Spleen (tissue), 11 donors: ENCODE measurements at regions not wholly inside any gene's neighbourhood (a gene's known extent, or its start where the extent isn't known, plus 50 kb on each side); places are given as distances from the start of the nearest gene placed in this dataset.

Experiments
- DNase-seq: peaks from one replicate; pipeline ENCODE4 v3.0.0-alpha.2; 2020
- H3K27ac ChIP-seq, 8 donors: fragments of 200-600 bp; sonication (generic) in 7 of 8; 1 replicate in 4 of 8; 2 replicates in 4 of 8; pipeline versions ENCODE4 v1.5.0 to v1.8.0; 2016 to 2021; ENCODE audit warnings: inconsistent platforms in 4 of 8, mild to moderate bottlenecking in 4 of 8, moderate library complexity in 1 of 8
- H3K27me3 ChIP-seq, 7 donors: fragments of 200-600 bp; sonication (generic) in 6 of 7; replicated peaks in 1 of 7; 1 replicate in 4 of 7; 2 replicates in 3 of 7; pipeline versions ENCODE4 v1.5.0 to v1.8.0; 2016 to 2021; ENCODE audit warnings: inconsistent platforms in 3 of 7, mild to moderate bottlenecking in 1 of 7
- H3K36me3 ChIP-seq, 6 donors: fragments of 200-600 bp; sonication (generic) in 5 of 6; 1 replicate in 4 of 6; 2 replicates in 2 of 6; pipeline versions ENCODE4 v1.5.0 to v1.8.0; 2016 to 2021; ENCODE audit warnings: inconsistent platforms in 2 of 6
- H3K4me1 ChIP-seq, 6 donors: fragments of 200-600 bp; sonication (generic) in 5 of 6; 1 replicate in 3 of 6; 2 replicates in 3 of 6; pipeline versions ENCODE4 v1.5.0 to v1.8.0; 2016 to 2021; ENCODE audit warnings: inconsistent platforms in 3 of 6
- H3K4me3 ChIP-seq, 8 donors: fragments of 200-600 bp; sonication (generic) in 7 of 8; 1 replicate in 4 of 8; 2 replicates in 4 of 8; pipeline versions ENCODE4 v1.5.0 to v1.8.0; 2016 to 2021; ENCODE audit warnings: inconsistent platforms in 4 of 8, mild to moderate bottlenecking in 4 of 8, moderate library complexity in 2 of 8
- H3K9me3 ChIP-seq, 8 donors: fragments of 200-600 bp; sonication (generic) in 7 of 8; 1 replicate in 4 of 8; 2 replicates in 4 of 8; pipeline versions ENCODE4 v1.5.0 to v1.8.0; 2016 to 2021; ENCODE audit warnings: inconsistent platforms in 4 of 8
- POLR2A ChIP-seq, 3 donors: fragments of 450-650 bp; IDR thresholded peaks; one replicate each; pipeline ENCODE4 v1.5.1; 2017; ENCODE audit warnings: antibody characterized with exemption in 3 of 3, mild to moderate bottlenecking in 1 of 3
- POLR2AphosphoS5 ChIP-seq, 3 donors: sonication (generic); formaldehyde crosslinking; IDR thresholded peaks; one replicate each; pipeline ENCODE4 v1.5.1; 2017; ENCODE audit warnings: antibody characterized with exemption in 3 of 3
- WGBS, 5 donors: extraction: QIAGEN DNeasy Blood & Tissue Kit in 3 of 5; methylation state at CpG; one replicate each; pipeline versions ENCODE4 v1.1.5 to v1.1.7; 2013 to 2018; 5-methylcytosine and 5-hydroxymethylcytosine counted together
- intact Hi-C: fragments of 100-400 bp; cut with DNase I; formaldehyde crosslinking; loops from one replicate; pipeline ENCODE4 v1.15.0; 2023; ENCODE audit warnings: low total_unique reads
- TF ChIP-seq, protein P1 (sequence below), 11 experiments: fragments of 200-600 bp in 7 of 11; fragments of 450-650 bp in 4 of 11; sonication (generic) in 4 of 11; IDR thresholded peaks in 8 of 11; conservative IDR thresholded peaks in 3 of 11; 1 replicate in 7 of 11; 2 replicates in 4 of 11; pipeline versions ENCODE4 v1.4.0 to v1.8.0; 2016 to 2021; ENCODE audit warnings: antibody characterized with exemption in 11 of 11, inconsistent platforms in 4 of 11, mild to moderate bottlenecking in 1 of 11
- donor health status: healthy with polysubstance abuse.
- donor health status: DM: no; HTN: no; CAD: no; lungs with moderate emphysema.
- donor health status: DM: no; HTN: no; CAD: no.
- donor health status: Bipolar disorder and iron deficiency.
- donor health status: healthy.
- donor health status: DM: no; HTN: no; CAD: no.
- donor health status: DM: yes; HTN: yes; CAD: no.

DNA sequence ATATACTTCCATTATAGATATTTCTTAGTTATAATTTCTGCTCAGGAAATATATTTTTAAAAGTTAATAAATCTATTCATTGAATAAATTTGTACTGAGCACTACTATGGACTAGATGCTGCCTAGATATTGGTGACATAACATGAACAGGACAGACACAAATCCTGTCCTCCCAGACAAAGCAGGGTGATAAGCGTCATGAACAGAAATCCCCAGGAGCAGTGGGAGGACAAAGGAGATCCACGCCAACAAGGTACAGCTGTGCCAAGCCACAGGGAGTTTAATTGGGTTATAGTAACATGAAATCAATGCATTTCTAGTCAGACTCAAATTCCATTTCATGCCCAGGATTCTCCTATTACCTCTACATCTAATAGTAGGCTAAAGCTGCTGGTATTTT lies 171.8 kb upstream of the CPNE8 start:
- Histone ChIP-seq H3K4me3 (no peak overlapping the region), H3K27me3 (no peaks in the 10 kb centered on the region), H3K27ac (no peak overlapping the region), H3K4me1 (no peaks in the 10 kb centered on the region), H3K9me3 (no peaks in the 10 kb centered on the region), H3K36me3 (no peaks in the 10 kb centered on the region)
- intact Hi-C loops = no loop called here
- TF ChIP-seq, protein P1, sequence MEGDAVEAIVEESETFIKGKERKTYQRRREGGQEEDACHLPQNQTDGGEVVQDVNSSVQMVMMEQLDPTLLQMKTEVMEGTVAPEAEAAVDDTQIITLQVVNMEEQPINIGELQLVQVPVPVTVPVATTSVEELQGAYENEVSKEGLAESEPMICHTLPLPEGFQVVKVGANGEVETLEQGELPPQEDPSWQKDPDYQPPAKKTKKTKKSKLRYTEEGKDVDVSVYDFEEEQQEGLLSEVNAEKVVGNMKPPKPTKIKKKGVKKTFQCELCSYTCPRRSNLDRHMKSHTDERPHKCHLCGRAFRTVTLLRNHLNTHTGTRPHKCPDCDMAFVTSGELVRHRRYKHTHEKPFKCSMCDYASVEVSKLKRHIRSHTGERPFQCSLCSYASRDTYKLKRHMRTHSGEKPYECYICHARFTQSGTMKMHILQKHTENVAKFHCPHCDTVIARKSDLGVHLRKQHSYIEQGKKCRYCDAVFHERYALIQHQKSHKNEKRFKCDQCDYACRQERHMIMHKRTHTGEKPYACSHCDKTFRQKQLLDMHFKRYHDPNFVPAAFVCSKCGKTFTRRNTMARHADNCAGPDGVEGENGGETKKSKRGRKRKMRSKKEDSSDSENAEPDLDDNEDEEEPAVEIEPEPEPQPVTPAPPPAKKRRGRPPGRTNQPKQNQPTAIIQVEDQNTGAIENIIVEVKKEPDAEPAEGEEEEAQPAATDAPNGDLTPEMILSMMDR (IDR thresholded peaks at IDR 0.05 in 8 of 11, conservative IDR thresholded peaks at IDR 0.05 in 3 of 11) = no peak
- TF ChIP-seq POLR2AphosphoS5 (IDR thresholded peaks at IDR 0.05) (no peak), POLR2A (IDR thresholded peaks at IDR 0.05) (no peak)
- WGBS, 5 donors = 81 to 88% (median 82%) methylated on average over 2 of the region's 2 CpGs
- DNase-seq = no peak

DNA sequence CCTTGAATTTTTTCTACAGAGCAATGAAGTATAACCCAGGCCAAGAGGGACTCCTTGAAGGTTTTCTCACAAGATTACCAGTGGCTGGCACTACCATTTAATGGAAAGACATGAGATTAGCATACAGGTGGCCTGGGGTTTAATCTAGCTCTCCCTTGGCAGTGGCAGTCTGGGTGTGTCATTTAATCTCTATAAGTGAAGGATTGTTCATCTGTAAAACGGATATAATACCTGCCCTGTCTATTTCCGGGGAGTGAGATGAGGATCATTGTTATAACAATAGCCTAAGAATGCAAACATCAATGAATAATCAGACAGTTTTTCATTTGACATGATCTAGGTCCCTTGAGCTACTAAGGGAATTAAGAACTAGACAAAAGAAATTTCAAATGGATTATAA lies 168.7 kb upstream of the CPNE8 start:
- TF ChIP-seq POLR2AphosphoS5 (IDR thresholded peaks at IDR 0.05) (no peak), POLR2A (IDR thresholded peaks at IDR 0.05) (no peak)
- TF ChIP-seq, protein P1 (IDR thresholded peaks at IDR 0.05 in 8 of 11, conservative IDR thresholded peaks at IDR 0.05 in 3 of 11) = no peak
- Histone ChIP-seq H3K4me3 (no peak overlapping the region), H3K27me3 (no peaks in the 10 kb centered on the region), H3K9me3 (no peaks in the 10 kb centered on the region), H3K36me3 (no peaks in the 10 kb centered on the region), H3K27ac (no peak overlapping the region), H3K4me1 (no peaks in the 10 kb centered on the region)
- intact Hi-C loops = no loop called here
- no peak for DNase-seq
- 60 to 76% (median 71%) methylated on average over 2 of the region's 2 CpGs for WGBS, 5 donors

DNA sequence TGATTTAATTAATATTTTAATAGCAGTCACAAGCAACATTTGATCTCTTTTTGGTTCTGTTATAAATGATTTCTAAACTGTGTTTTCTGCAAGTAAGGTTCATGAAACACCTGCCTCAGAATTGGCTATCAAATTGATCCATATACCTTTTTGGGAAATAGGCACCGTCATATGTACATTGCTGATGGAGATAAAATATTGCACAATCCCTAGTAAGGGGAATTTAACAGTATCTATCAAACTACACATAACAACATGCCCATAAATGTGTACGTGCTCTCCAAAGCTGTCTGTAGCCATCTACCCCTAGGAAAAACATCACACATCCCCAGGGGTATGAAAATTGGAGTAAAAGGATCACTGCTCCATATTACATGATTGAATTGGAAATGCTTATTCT lies 167.3 kb upstream of the CPNE8 start:
- Histone ChIP-seq H3K4me1 (no peaks in the 10 kb centered on the region), H3K27me3 (no peaks in the 10 kb centered on the region), H3K9me3 (no peaks in the 10 kb centered on the region), H3K27ac (no peak overlapping the region), H3K4me3 (no peak overlapping the region), H3K36me3 (no peaks in the 10 kb centered on the region)
- no peak for DNase-seq
- 47 to 78% (median 67%) methylated on average over 2 of the region's 2 CpGs for WGBS, 5 donors
- TF ChIP-seq, protein P1 (IDR thresholded peaks at IDR 0.05 in 8 of 11, conservative IDR thresholded peaks at IDR 0.05 in 3 of 11) = no peak
- no peak for TF ChIP-seq POLR2AphosphoS5 (IDR thresholded peaks at IDR 0.05)
- TF ChIP-seq POLR2A (IDR thresholded peaks at IDR 0.05) = no peak
- intact Hi-C loops = no loop called here

DNA sequence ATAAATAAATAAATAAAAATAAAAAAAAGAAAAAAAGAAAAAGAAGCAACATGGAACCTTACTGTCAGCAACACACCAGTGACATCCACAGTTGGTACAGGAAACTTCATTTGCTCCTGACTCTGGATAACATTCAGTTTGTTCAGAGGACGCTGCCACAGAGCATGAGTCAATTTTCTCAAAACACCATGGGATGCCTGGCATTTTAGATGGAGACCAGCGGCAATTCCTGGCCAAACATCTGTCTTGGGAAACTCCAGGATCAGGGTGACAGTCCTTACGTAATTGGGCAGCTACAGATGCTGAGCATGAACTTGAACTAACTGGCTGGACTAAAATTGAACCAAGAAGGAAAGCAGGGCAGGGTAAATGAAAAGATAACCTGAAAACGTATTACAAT lies 166.2 kb upstream of the CPNE8 start:
- Histone ChIP-seq H3K27ac (no peak overlapping the region), H3K27me3 (no peaks in the 10 kb centered on the region), H3K36me3 (no peaks in the 10 kb centered on the region), H3K4me3 (no peak overlapping the region), H3K4me1 (no peaks in the 10 kb centered on the region), H3K9me3 (no peaks in the 10 kb centered on the region)
- 67 to 82% (median 77%) methylated on average over 4 of the region's 4 CpGs for WGBS, 5 donors
- DNase-seq = no peak
- intact Hi-C loops = no loop called here
- TF ChIP-seq POLR2A (IDR thresholded peaks at IDR 0.05) = no peak
- TF ChIP-seq, protein P1 (IDR thresholded peaks at IDR 0.05 in 8 of 11, conservative IDR thresholded peaks at IDR 0.05 in 3 of 11) = no peak
- no peak for TF ChIP-seq POLR2AphosphoS5 (IDR thresholded peaks at IDR 0.05)
